ENCODE measurements at regions not wholly inside any gene's neighbourhood (a gene's known extent, or its start where the extent isn't known, plus 50 kb on each side); places are given as distances from the start of the nearest gene placed in this dataset.
A peak's percentile ranks its signal among the peaks of the same experiment; 100 is the strongest.

DNA sequence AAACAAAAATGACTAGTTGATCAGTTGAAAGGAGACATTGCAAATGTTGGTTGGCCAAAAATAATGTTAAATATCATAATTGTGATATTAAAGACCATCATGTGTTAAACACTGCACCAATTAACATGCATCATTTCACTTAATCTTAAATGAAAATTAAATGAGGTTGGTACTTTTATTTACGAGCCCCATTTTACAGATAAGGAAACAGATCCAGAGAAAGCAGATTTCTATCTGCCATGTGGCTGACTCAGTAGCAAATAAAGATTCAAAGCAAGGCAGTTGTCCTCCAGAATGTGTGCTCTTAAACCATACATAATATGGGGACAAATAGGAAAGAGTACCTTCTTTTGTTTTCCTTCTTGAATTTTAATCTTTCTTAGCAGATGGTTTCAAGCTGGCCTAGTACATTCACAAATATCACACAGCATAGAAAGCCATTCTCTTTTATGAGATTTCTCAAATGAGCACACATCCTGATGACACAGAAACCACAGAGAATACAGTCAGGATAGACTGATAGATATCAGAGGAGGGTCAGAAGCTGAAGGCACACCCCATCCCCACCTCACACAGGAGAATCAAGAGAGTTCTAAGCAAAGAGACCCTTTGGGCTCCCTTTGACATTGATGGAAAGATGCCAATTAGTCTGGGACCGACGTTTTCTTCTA lies 647.9 kb upstream of the CAMK1G start:
- H3K4me3 ChIP-seq (ENCODE audit: insufficient read depth in 1 of 2, low read depth in 1 of 2, low read length in 2 of 2) = no peak overlapping the region
- H2BK15ac ChIP-seq (ENCODE audit: low read depth, poor library complexity, severe bottlenecking) = no peak overlapping the region
- H3K36me3 ChIP-seq (ENCODE audit: control insufficient read depth in 1 of 2, insufficient read depth in 2 of 2, low read depth in 1 of 2, low read length in 2 of 2) = no peaks in the 10 kb centered on the region
- no peak overlapping the region for H4K91ac ChIP-seq (ENCODE audit: low read length)
- no peak overlapping the region for H2BK12ac ChIP-seq (ENCODE audit: low read length in 2 of 2)
- peaks cover 2% of the 10 kb centered on the region for H3K4me1 ChIP-seq (ENCODE audit: control insufficient read depth, insufficient read depth, low read depth, low read length)
- H3K4me2 ChIP-seq (ENCODE audit: low read length, poor library complexity, severe bottlenecking) = no peak overlapping the region
- DNase-seq = no peak
- H2BK5ac ChIP-seq (ENCODE audit: low read depth, low read length, poor library complexity, severe bottlenecking) = no peak overlapping the region
- H2AK5ac ChIP-seq (ENCODE audit: low read length, severe bottlenecking) = no peak overlapping the region
- no peak overlapping the region for H2BK120ac ChIP-seq (ENCODE audit: low read depth, low read length)
- no peaks in the 10 kb centered on the region for H3K27me3 ChIP-seq (ENCODE audit: control insufficient read depth in 1 of 2, insufficient read depth in 1 of 2, low read length in 2 of 2)
- no peak overlapping the region for H3K9ac ChIP-seq (ENCODE audit: low read length)
- no peak overlapping the region for H3K27ac ChIP-seq (ENCODE audit: low read length, poor library complexity, severe bottlenecking)
- H3K9me3 ChIP-seq (ENCODE audit: control insufficient read depth, low read length) = no peaks in the 10 kb centered on the region
- H4K8ac ChIP-seq (ENCODE audit: low read length) = no peak overlapping the region
- no peak overlapping the region for H3K23ac ChIP-seq (ENCODE audit: low read length in 2 of 2)
- H3K14ac ChIP-seq (ENCODE audit: low read length in 2 of 2) = no peak overlapping the region
- WGBS = 91% methylated on average over 2 of the region's 3 CpGs
- no peaks in the 10 kb centered on the region for H3K79me1 ChIP-seq (replicated peaks; ENCODE audit: low read length, poor library complexity, severe bottlenecking)
- H2AFZ ChIP-seq (ENCODE audit: low read depth, low read length) = no peak overlapping the region
- H3K4ac ChIP-seq (ENCODE audit: low read depth in 1 of 2, low read length in 2 of 2) = no peak overlapping the region
- no peak overlapping the region for H3K18ac ChIP-seq (ENCODE audit: low read depth in 1 of 2, low read length in 2 of 2)

DNA sequence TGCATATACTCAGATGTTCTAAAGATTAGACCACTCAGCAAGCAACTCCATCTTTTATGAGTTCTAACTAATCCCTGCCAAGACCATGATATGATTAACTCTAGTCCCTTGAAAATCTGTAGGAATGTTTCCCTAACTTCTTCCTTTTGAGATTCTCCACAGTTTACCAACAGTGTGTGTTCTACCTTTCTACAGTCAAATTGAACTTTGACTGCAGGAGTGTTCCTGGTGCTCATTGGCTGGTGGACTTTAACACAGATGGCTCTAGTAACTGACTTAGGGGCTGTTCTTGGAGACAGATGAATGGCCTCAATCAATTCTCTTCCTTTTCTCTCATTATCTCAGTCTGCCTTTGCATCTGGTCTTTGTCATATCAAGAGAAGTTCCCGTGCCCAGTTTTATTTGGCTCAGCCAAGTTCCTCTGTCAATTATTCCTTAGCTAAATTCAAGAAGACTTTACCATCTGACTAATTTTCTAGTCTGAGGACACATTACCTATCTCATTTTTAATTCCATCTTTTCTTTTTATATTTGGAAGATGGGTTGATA lies 643.9 kb upstream of the CAMK1G start:
- Histone ChIP-seq H3K14ac (ENCODE audit: low read length in 2 of 2) (no peak overlapping the region), H3K4me3 (ENCODE audit: insufficient read depth in 1 of 2, low read depth in 1 of 2, low read length in 2 of 2) (no peak overlapping the region), H2BK12ac (ENCODE audit: low read length in 2 of 2) (no peak overlapping the region), H2BK5ac (ENCODE audit: low read depth, low read length, poor library complexity, severe bottlenecking) (no peak overlapping the region), H4K91ac (ENCODE audit: low read length) (no peak overlapping the region), H3K4me2 (ENCODE audit: low read length, poor library complexity, severe bottlenecking) (no peak overlapping the region), H3K27me3 (ENCODE audit: control insufficient read depth in 1 of 2, insufficient read depth in 1 of 2, low read length in 2 of 2) (no peaks in the 10 kb centered on the region), H3K23ac (ENCODE audit: low read length in 2 of 2) (no peak overlapping the region), H2BK15ac (ENCODE audit: low read depth, poor library complexity, severe bottlenecking) (no peak overlapping the region), H3K4ac (ENCODE audit: low read depth in 1 of 2, low read length in 2 of 2) (no peak overlapping the region), H2BK120ac (ENCODE audit: low read depth, low read length) (no peak overlapping the region), H3K27ac (ENCODE audit: low read length, poor library complexity, severe bottlenecking) (no peak overlapping the region), H3K18ac (ENCODE audit: low read depth in 1 of 2, low read length in 2 of 2) (no peak overlapping the region), H3K4me1 (ENCODE audit: control insufficient read depth, insufficient read depth, low read depth, low read length) (no peaks in the 10 kb centered on the region), H4K8ac (ENCODE audit: low read length) (no peak overlapping the region), H3K9ac (ENCODE audit: low read length) (no peak overlapping the region), H3K9me3 (ENCODE audit: control insufficient read depth, low read length) (no peaks in the 10 kb centered on the region), H2AK5ac (ENCODE audit: low read length, severe bottlenecking) (no peak overlapping the region), H3K36me3 (ENCODE audit: control insufficient read depth in 1 of 2, insufficient read depth in 2 of 2, low read depth in 1 of 2, low read length in 2 of 2) (no peaks in the 10 kb centered on the region), H3K79me1 (replicated peaks; ENCODE audit: low read length, poor library complexity, severe bottlenecking) (no peaks in the 10 kb centered on the region), H2AFZ (ENCODE audit: low read depth, low read length) (no peak overlapping the region)
- no peak for DNase-seq
- 0% methylated on average over 1 of the region's 1 CpG for WGBS

DNA sequence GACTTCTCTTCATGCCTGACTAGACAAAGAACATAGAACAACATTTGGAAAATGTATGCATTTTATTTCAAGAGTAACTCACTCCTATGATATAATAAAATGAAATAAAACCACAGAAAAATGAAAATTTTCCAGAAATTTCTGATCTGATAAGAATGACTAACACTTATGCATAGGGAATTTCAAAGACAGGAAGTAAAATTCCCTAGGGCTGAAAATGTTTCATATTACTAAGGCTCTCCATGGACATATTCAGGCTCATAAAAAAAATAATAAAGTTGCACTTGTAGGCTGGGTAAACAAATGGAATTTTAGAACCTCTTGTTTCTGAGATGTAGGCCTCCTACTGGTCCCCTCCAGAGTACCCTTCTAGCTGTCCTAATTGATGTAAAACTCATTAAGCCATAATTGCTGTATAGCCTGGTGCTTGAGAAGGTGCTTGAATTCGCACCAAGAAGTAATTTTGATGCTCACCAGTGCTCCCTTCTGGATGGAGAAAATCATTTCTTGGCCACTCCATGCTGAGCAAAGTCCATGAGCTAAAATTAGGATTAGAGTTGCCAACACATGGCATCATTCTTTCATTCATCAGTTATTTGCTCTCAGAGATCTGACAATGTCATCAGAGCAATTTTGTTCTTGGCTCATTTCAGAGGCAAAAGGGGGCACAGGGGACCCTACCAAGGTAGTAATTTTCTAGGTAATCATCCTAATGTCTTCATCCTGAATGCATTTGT lies 641.0 kb upstream of the CAMK1G start:
- H3K4me2 ChIP-seq (ENCODE audit: low read length, poor library complexity, severe bottlenecking) = no peak overlapping the region
- H2BK15ac ChIP-seq (ENCODE audit: low read depth, poor library complexity, severe bottlenecking) = no peak overlapping the region
- WGBS = 97% methylated on average over 1 of the region's 1 CpG
- no peak overlapping the region for H2BK120ac ChIP-seq (ENCODE audit: low read depth, low read length)
- no peak overlapping the region for H3K4ac ChIP-seq (ENCODE audit: low read depth in 1 of 2, low read length in 2 of 2)
- H2BK5ac ChIP-seq (ENCODE audit: low read depth, low read length, poor library complexity, severe bottlenecking) = no peak overlapping the region
- H2BK12ac ChIP-seq (ENCODE audit: low read length in 2 of 2) = no peak overlapping the region
- H3K18ac ChIP-seq (ENCODE audit: low read depth in 1 of 2, low read length in 2 of 2) = no peak overlapping the region
- H3K27me3 ChIP-seq (ENCODE audit: control insufficient read depth in 1 of 2, insufficient read depth in 1 of 2, low read length in 2 of 2) = no peaks in the 10 kb centered on the region
- H2AFZ ChIP-seq (ENCODE audit: low read depth, low read length) = no peak overlapping the region
- H3K27ac ChIP-seq (ENCODE audit: low read length, poor library complexity, severe bottlenecking) = no peak overlapping the region
- no peaks in the 10 kb centered on the region for H3K9me3 ChIP-seq (ENCODE audit: control insufficient read depth, low read length)
- H3K4me1 ChIP-seq (ENCODE audit: control insufficient read depth, insufficient read depth, low read depth, low read length) = no peaks in the 10 kb centered on the region
- no peak overlapping the region for H3K9ac ChIP-seq (ENCODE audit: low read length)
- H3K14ac ChIP-seq (ENCODE audit: low read length in 2 of 2) = no peak overlapping the region
- H3K23ac ChIP-seq (ENCODE audit: low read length in 2 of 2) = no peak overlapping the region
- H3K4me3 ChIP-seq (ENCODE audit: insufficient read depth in 1 of 2, low read depth in 1 of 2, low read length in 2 of 2) = no peak overlapping the region
- no peak overlapping the region for H4K8ac ChIP-seq (ENCODE audit: low read length)
- no peaks in the 10 kb centered on the region for H3K36me3 ChIP-seq (ENCODE audit: control insufficient read depth in 1 of 2, insufficient read depth in 2 of 2, low read depth in 1 of 2, low read length in 2 of 2)
- no peak overlapping the region for H2AK5ac ChIP-seq (ENCODE audit: low read length, severe bottlenecking)
- no peak overlapping the region for H4K91ac ChIP-seq (ENCODE audit: low read length)
- no peaks in the 10 kb centered on the region for H3K79me1 ChIP-seq (replicated peaks; ENCODE audit: low read length, poor library complexity, severe bottlenecking)
- DNase-seq = no peak

DNA sequence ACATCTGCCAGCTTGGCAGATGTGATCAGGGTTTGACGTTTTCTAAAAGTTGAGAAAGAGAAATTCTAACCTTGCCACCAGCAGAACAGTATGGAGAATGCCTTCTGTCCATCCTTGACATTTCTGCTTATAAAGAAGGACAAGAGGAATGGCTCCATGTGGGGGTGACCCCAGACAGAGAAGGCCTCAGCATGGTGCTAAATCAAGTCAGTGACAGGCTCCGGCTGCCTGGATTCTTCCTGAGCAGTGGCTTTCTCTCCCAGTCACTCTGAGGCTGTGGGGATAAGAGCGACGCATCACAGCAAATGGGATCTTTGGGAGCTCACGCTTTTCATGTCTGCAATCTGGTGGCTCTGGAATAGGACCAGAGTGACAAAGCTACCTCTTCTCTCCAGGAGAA lies 640.2 kb upstream of the CAMK1G start:
- no peaks in the 10 kb centered on the region for H3K36me3 ChIP-seq (ENCODE audit: control insufficient read depth in 1 of 2, insufficient read depth in 2 of 2, low read depth in 1 of 2, low read length in 2 of 2)
- H3K27me3 ChIP-seq (ENCODE audit: control insufficient read depth in 1 of 2, insufficient read depth in 1 of 2, low read length in 2 of 2) = no peaks in the 10 kb centered on the region
- no peak overlapping the region for H3K9ac ChIP-seq (ENCODE audit: low read length)
- H3K4me2 ChIP-seq (ENCODE audit: low read length, poor library complexity, severe bottlenecking) = no peak overlapping the region
- no peak overlapping the region for H2BK5ac ChIP-seq (ENCODE audit: low read depth, low read length, poor library complexity, severe bottlenecking)
- H3K4me3 ChIP-seq (ENCODE audit: insufficient read depth in 1 of 2, low read depth in 1 of 2, low read length in 2 of 2) = no peak overlapping the region
- no peak overlapping the region for H2BK15ac ChIP-seq (ENCODE audit: low read depth, poor library complexity, severe bottlenecking)
- no peak overlapping the region for H3K4ac ChIP-seq (ENCODE audit: low read depth in 1 of 2, low read length in 2 of 2)
- WGBS = 50% methylated on average over 5 of the region's 5 CpGs
- H4K91ac ChIP-seq (ENCODE audit: low read length) = no peak overlapping the region
- H4K8ac ChIP-seq (ENCODE audit: low read length) = no peak overlapping the region
- peak overlapping the region; percentile 59 for H2AK5ac ChIP-seq (ENCODE audit: low read length, severe bottlenecking)
- no peak overlapping the region for H3K18ac ChIP-seq (ENCODE audit: low read depth in 1 of 2, low read length in 2 of 2)
- H3K27ac ChIP-seq (ENCODE audit: low read length, poor library complexity, severe bottlenecking) = no peak overlapping the region
- no peak for DNase-seq
- H3K79me1 ChIP-seq (replicated peaks; ENCODE audit: low read length, poor library complexity, severe bottlenecking) = no peaks in the 10 kb centered on the region
- no peak overlapping the region for H3K14ac ChIP-seq (ENCODE audit: low read length in 2 of 2)
- no peaks in the 10 kb centered on the region for H3K4me1 ChIP-seq (ENCODE audit: control insufficient read depth, insufficient read depth, low read depth, low read length)
- no peak overlapping the region for H2AFZ ChIP-seq (ENCODE audit: low read depth, low read length)
- no peak overlapping the region for H2BK120ac ChIP-seq (ENCODE audit: low read depth, low read length)
- no peak overlapping the region for H3K23ac ChIP-seq (ENCODE audit: low read length in 2 of 2)
- H2BK12ac ChIP-seq (ENCODE audit: low read length in 2 of 2) = no peak overlapping the region
- no peaks in the 10 kb centered on the region for H3K9me3 ChIP-seq (ENCODE audit: control insufficient read depth, low read length)

Data from mesenchymal stem cell (in vitro differentiated cells and primary cell).